ENCODE measurements at regions not wholly inside any gene's neighbourhood (a gene's known extent, or its start where the extent isn't known, plus 50 kb on each side); places are given as distances from the start of the nearest gene placed in this dataset.

GRCh38 chr7:20083781-20084180 is 133.4 kb downstream of the MACC1 start:
- WGBS (ENCODE audit: insufficient coverage), result 75% methylated on average over 1 of the region's 1 CpG
- Histone ChIP-seq H3K4me2 (replicated peaks; ENCODE audit: low read depth, low read length, poor library complexity, severe bottlenecking) (no peak overlapping the region), H3K4me1 (ENCODE audit: control insufficient read depth in 2 of 2, insufficient read depth in 2 of 2, low read length in 2 of 2) (no peaks in the 10 kb centered on the region), H3K27me3 (replicated peaks in 1 of 4; ENCODE audit: control extremely low read depth in 1 of 4, control insufficient read depth in 3 of 4, insufficient read depth in 4 of 4, low read length in 3 of 4) (no peaks in the 10 kb centered on the region), H3K27ac (ENCODE audit: low read length in 2 of 2) (no peak overlapping the region), H3K4me3 (ENCODE audit: control extremely low read depth in 1 of 5, extremely low read depth in 1 of 5, insufficient read depth in 1 of 5, low read depth in 2 of 5, low read length in 4 of 5) (no peak overlapping the region), H3K79me2 (ENCODE audit: control insufficient read depth, insufficient read depth, low read length) (no peaks in the 10 kb centered on the region), H3K9me3 (ENCODE audit: control extremely low read depth in 1 of 3, control insufficient read depth in 2 of 3, insufficient read depth in 1 of 3, low read length in 2 of 3) (no peaks in the 10 kb centered on the region), H3K36me3 (replicated peaks in 1 of 2; ENCODE audit: control extremely low read depth in 1 of 2, control insufficient read depth in 1 of 2, extremely low read depth in 1 of 2, insufficient read depth in 2 of 2, low read length in 1 of 2) (no peaks in the 10 kb centered on the region), H4K20me1 (ENCODE audit: control insufficient read depth, insufficient read depth, low read length, poor library complexity, severe bottlenecking) (no peaks in the 10 kb centered on the region), H2AFZ (ENCODE audit: insufficient read depth, low read depth, low read length, poor library complexity, severe bottlenecking) (no peak overlapping the region), H3K9ac (ENCODE audit: low read length) (no peak overlapping the region)
- POLR2A ChIA-PET, result no interaction called here
- no peak overlapping the region for H3K4me3 Mint-ChIP-seq
- H3K27ac Mint-ChIP-seq, result no peak overlapping the region
- DNase-seq (no peak), ATAC-seq (ENCODE audit: low read depth) (no peak)
- intact Hi-C loops (cut with micrococcal nuclease), result no loop called here
- no peaks in the 10 kb centered on the region for H3K27me3 Mint-ChIP-seq
- no peaks in the 10 kb centered on the region for H3K4me1 Mint-ChIP-seq
- TF ChIP-seq, protein P1, sequence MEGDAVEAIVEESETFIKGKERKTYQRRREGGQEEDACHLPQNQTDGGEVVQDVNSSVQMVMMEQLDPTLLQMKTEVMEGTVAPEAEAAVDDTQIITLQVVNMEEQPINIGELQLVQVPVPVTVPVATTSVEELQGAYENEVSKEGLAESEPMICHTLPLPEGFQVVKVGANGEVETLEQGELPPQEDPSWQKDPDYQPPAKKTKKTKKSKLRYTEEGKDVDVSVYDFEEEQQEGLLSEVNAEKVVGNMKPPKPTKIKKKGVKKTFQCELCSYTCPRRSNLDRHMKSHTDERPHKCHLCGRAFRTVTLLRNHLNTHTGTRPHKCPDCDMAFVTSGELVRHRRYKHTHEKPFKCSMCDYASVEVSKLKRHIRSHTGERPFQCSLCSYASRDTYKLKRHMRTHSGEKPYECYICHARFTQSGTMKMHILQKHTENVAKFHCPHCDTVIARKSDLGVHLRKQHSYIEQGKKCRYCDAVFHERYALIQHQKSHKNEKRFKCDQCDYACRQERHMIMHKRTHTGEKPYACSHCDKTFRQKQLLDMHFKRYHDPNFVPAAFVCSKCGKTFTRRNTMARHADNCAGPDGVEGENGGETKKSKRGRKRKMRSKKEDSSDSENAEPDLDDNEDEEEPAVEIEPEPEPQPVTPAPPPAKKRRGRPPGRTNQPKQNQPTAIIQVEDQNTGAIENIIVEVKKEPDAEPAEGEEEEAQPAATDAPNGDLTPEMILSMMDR (IDR thresholded peaks at IDR 0.05), result no peak
- TF ChIP-seq EZH2 (IDR thresholded peaks at IDR 0.05; ENCODE audit: borderline replicate concordance, insufficient read depth, low read depth, low read length, poor library complexity, severe bottlenecking), result no peak
- CTCF ChIA-PET, result no interaction called here
- H3K9me3 Mint-ChIP-seq (ENCODE audit: insufficient read depth), result no peaks in the 10 kb centered on the region

- Histone ChIP-seq H4K20me1 (ENCODE audit: control insufficient read depth, insufficient read depth, low read length, poor library complexity, severe bottlenecking) (no peaks in the 10 kb centered on the region), H3K4me1 (ENCODE audit: control insufficient read depth in 2 of 2, insufficient read depth in 2 of 2, low read length in 2 of 2) (no peaks in the 10 kb centered on the region), H3K27me3 (replicated peaks in 1 of 4; ENCODE audit: control extremely low read depth in 1 of 4, control insufficient read depth in 3 of 4, insufficient read depth in 4 of 4, low read length in 3 of 4) (no peaks in the 10 kb centered on the region), H3K4me3 (ENCODE audit: control extremely low read depth in 1 of 5, extremely low read depth in 1 of 5, insufficient read depth in 1 of 5, low read depth in 2 of 5, low read length in 4 of 5) (no peak overlapping the region), H3K9me3 (ENCODE audit: control extremely low read depth in 1 of 3, control insufficient read depth in 2 of 3, insufficient read depth in 1 of 3, low read length in 2 of 3) (no peaks in the 10 kb centered on the region), H3K27ac (ENCODE audit: low read length in 2 of 2) (no peak overlapping the region), H3K9ac (ENCODE audit: low read length) (no peak overlapping the region), H2AFZ (ENCODE audit: insufficient read depth, low read depth, low read length, poor library complexity, severe bottlenecking) (no peak overlapping the region), H3K4me2 (replicated peaks; ENCODE audit: low read depth, low read length, poor library complexity, severe bottlenecking) (no peak overlapping the region), H3K36me3 (replicated peaks in 1 of 2; ENCODE audit: control extremely low read depth in 1 of 2, control insufficient read depth in 1 of 2, extremely low read depth in 1 of 2, insufficient read depth in 2 of 2, low read length in 1 of 2) (no peaks in the 10 kb centered on the region), H3K79me2 (ENCODE audit: control insufficient read depth, insufficient read depth, low read length) (no peaks in the 10 kb centered on the region)
- TF ChIP-seq EZH2 (IDR thresholded peaks at IDR 0.05; ENCODE audit: borderline replicate concordance, insufficient read depth, low read depth, low read length, poor library complexity, severe bottlenecking), result no peak
- TF ChIP-seq, protein P1 (IDR thresholded peaks at IDR 0.05), result no peak
- intact Hi-C loops (cut with micrococcal nuclease), result no loop called here
- Mint-ChIP-seq H3K4me1 (no peaks in the 10 kb centered on the region), H3K27ac (no peak overlapping the region), H3K9me3 (ENCODE audit: insufficient read depth) (no peaks in the 10 kb centered on the region), H3K4me3 (no peak overlapping the region), H3K27me3 (no peaks in the 10 kb centered on the region)
- POLR2A ChIA-PET, result no interaction called here
- DNase-seq (no peak), ATAC-seq (ENCODE audit: low read depth) (no peak)
- CTCF ChIA-PET, result interaction anchor here (0.5 kb wide), 1 partner anchor 510 kb away, joined by 3 read pairs; no protein-coding TSS in a partner anchor
Measured at GRCh38 chr7:20079080-20079479, 138.1 kb downstream of the MACC1 start.
